ENCODE measurements at regions not wholly inside any gene's neighbourhood (a gene's known extent, or its start where the extent isn't known, plus 50 kb on each side); places are given as distances from the start of the nearest gene placed in this dataset.

- no peak overlapping the region for H2BK15ac ChIP-seq (ENCODE audit: low read length)
- no peak overlapping the region for H3K27ac ChIP-seq (ENCODE audit: low read depth, low read length)
- no peak for DNase-seq (ENCODE audit: low read depth in 1 of 2, low spot score in 2 of 2)
- H2AFZ ChIP-seq (ENCODE audit: low read length): no peak overlapping the region
- H2AK5ac ChIP-seq (ENCODE audit: low read depth, low read length): no peak overlapping the region
- no peak overlapping the region for H4K5ac ChIP-seq (ENCODE audit: insufficient read length, low read depth, low read length)
- H3K36me3 ChIP-seq (ENCODE audit: control insufficient read depth in 2 of 4, insufficient read depth in 4 of 4, low read length in 3 of 4): no peaks in the 10 kb centered on the region
- peak overlapping the region; percentile 48; the same call in 1 of the 2 replicates for H2BK20ac ChIP-seq (ENCODE audit: low read length)
- H3K4me1 ChIP-seq (replicated peaks in 1 of 4; ENCODE audit: control insufficient read depth in 3 of 4, insufficient read depth in 4 of 4, low read length in 3 of 4): peaks cover 0 to 8% (median 0%) of the 10 kb centered on the region in 4 experiments; a peak in 5 of 7 replicates
- H3K79me2 ChIP-seq (ENCODE audit: control insufficient read depth in 1 of 2, insufficient read depth in 2 of 2, low read length in 2 of 2): no peaks in the 10 kb centered on the region
- no peak overlapping the region for H3K23ac ChIP-seq (ENCODE audit: insufficient read length)
- H3K4me2 ChIP-seq (ENCODE audit: insufficient read depth in 1 of 2, low read depth in 2 of 2, low read length in 2 of 2): no peak overlapping the region
- H3K18ac ChIP-seq (ENCODE audit: extremely low read depth, low read length): no peak overlapping the region
- no peak overlapping the region for H2BK120ac ChIP-seq (replicated peaks; ENCODE audit: low read depth, low read length)
- 90% methylated on average over 11 of the region's 11 CpGs; no CpG with 5 or more reads in 1 of the 2 experiments for WGBS, 2 experiments (ENCODE audit: extremely low coverage in 1 of 2, insufficient coverage in 1 of 2, insufficient read length in 1 of 2, insufficient replicate concordance in 2 of 2, low coverage in 1 of 2, low lambda C conversion rate in 2 of 2, missing lambda C conversion rate in 1 of 2)
- H3K14ac ChIP-seq (ENCODE audit: insufficient read length): no peak overlapping the region
- H2BK5ac ChIP-seq (ENCODE audit: low read depth, low read length): no peak overlapping the region
- no peaks in the 10 kb centered on the region for H3K9me3 ChIP-seq (ENCODE audit: insufficient read depth in 2 of 2, low read depth in 1 of 2, low read length in 1 of 2)
- H3K9ac ChIP-seq (replicated peaks in 1 of 4; ENCODE audit: extremely low read depth in 1 of 4, low read depth in 3 of 4, low read length in 3 of 4): no peak overlapping the region
- H3K4ac ChIP-seq (replicated peaks; ENCODE audit: insufficient read length, low read depth, low read length): no peak overlapping the region
- no peak overlapping the region for H3K56ac ChIP-seq (replicated peaks; ENCODE audit: insufficient read length, low read depth, low read length)
- H3K23me2 ChIP-seq (ENCODE audit: low read depth, low read length): no peaks in the 10 kb centered on the region
- H3K79me1 ChIP-seq (ENCODE audit: low read depth, low read length): no peaks in the 10 kb centered on the region
- CTCF ChIA-PET (ENCODE audit: partially characterized antibody): interaction anchor here (1.1 kb wide), 1 partner anchor 51 kb away, joined by 3 read pairs; no protein-coding TSS in a partner anchor
- no peak overlapping the region for H3K4me3 ChIP-seq (ENCODE audit: extremely low read depth in 1 of 4, insufficient read depth in 2 of 4, low read depth in 3 of 4, low read length in 4 of 4)
- FAIRE-seq: no peak
- no peak overlapping the region for H4K91ac ChIP-seq (replicated peaks; ENCODE audit: insufficient read length, low read length)
- no peaks in the 10 kb centered on the region; a peak in 1 of 7 replicates for H3K27me3 ChIP-seq (replicated peaks in 1 of 4; ENCODE audit: control insufficient read depth in 3 of 4, extremely low read depth in 1 of 4, insufficient read depth in 3 of 4, low read length in 3 of 4)
- no peak overlapping the region for H4K8ac ChIP-seq (ENCODE audit: extremely low read depth, insufficient read depth, low read length)
- no peak overlapping the region for H2BK12ac ChIP-seq (ENCODE audit: low read depth, low read length)
- no peaks in the 10 kb centered on the region for H4K20me1 ChIP-seq (replicated peaks in 1 of 2; ENCODE audit: control insufficient read depth in 1 of 2, insufficient read depth in 2 of 2, low read length in 2 of 2)
- POLR2A ChIA-PET (ENCODE audit: partially characterized antibody): interaction anchor here (1.3 kb wide), 1 partner anchor 10 kb away, joined by 3 read pairs; no protein-coding TSS in a partner anchor
- TF ChIP-seq ASH2L (IDR thresholded peaks at IDR 0.05; ENCODE audit: low read length) (no peak), TCF12 (IDR thresholded peaks at IDR 0.05; ENCODE audit: low read depth, low read length) (no peak), CBX5 (IDR thresholded peaks at IDR 0.05; ENCODE audit: low read depth, low read length) (no peak), SP1 (IDR thresholded peaks at IDR 0.05; ENCODE audit: low read depth, low read length) (no peak), RAD21 (IDR thresholded peaks at IDR 0.05 in 1 of 2, conservative IDR thresholded peaks at IDR 0.05 in 1 of 2; ENCODE audit: low read depth in 2 of 2, low read length in 2 of 2) (no peak), MAFK (IDR thresholded peaks at IDR 0.05; ENCODE audit: low read depth, low read length) (no peak), HDAC6 (IDR thresholded peaks at IDR 0.05; ENCODE audit: low read depth, low read length) (no peak), EZH2 (IDR thresholded peaks at IDR 0.05; ENCODE audit: low read depth, low read length, severe bottlenecking) (no peak), SUZ12 (IDR thresholded peaks at IDR 0.05; ENCODE audit: low read length) (no peak), YY1 (IDR thresholded peaks at IDR 0.05; ENCODE audit: low read depth, low read length) (no peak), GTF2F1 (IDR thresholded peaks at IDR 0.05; ENCODE audit: borderline replicate concordance, low read depth, low read length) (no peak), CEBPB (IDR thresholded peaks at IDR 0.05; ENCODE audit: low read depth, low read length) (no peak)
Observed at GRCh38 chr12:131613186-131613585, 97.7 kb upstream of the SFSWAP start.

Data from H1 (cell line).